Uterus (tissue), 2 donors: ENCODE measurements at regions not wholly inside any gene's neighbourhood (a gene's known extent, or its start where the extent isn't known, plus 50 kb on each side); places are given as distances from the start of the nearest gene placed in this dataset.

ENCODE experiments used
- POLR2A ChIP-seq, 2 donors: fragments of 450-650 bp; IDR thresholded peaks; one replicate each; pipeline ENCODE4 v1.6.1; 2016; ENCODE audit warnings: antibody characterized with exemption in 2 of 2, mild to moderate bottlenecking in 1 of 2, moderate library complexity in 1 of 2
- TF ChIP-seq, protein P1 (sequence below), 4 experiments: fragments of 200-600 bp in 2 of 4; fragments of 450-650 bp in 2 of 4; sonication (generic) in 2 of 4; IDR thresholded peaks; one replicate each; pipeline ENCODE4 v1.5.1; 2016 to 2019; ENCODE audit warnings: antibody characterized with exemption in 4 of 4, mild to moderate bottlenecking in 2 of 4, moderate library complexity in 1 of 4

GRCh38 chr2:21643180-21643579, 519.4 kb downstream of the TDRD15 start:
- TF ChIP-seq, protein P1, sequence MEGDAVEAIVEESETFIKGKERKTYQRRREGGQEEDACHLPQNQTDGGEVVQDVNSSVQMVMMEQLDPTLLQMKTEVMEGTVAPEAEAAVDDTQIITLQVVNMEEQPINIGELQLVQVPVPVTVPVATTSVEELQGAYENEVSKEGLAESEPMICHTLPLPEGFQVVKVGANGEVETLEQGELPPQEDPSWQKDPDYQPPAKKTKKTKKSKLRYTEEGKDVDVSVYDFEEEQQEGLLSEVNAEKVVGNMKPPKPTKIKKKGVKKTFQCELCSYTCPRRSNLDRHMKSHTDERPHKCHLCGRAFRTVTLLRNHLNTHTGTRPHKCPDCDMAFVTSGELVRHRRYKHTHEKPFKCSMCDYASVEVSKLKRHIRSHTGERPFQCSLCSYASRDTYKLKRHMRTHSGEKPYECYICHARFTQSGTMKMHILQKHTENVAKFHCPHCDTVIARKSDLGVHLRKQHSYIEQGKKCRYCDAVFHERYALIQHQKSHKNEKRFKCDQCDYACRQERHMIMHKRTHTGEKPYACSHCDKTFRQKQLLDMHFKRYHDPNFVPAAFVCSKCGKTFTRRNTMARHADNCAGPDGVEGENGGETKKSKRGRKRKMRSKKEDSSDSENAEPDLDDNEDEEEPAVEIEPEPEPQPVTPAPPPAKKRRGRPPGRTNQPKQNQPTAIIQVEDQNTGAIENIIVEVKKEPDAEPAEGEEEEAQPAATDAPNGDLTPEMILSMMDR (IDR thresholded peaks at IDR 0.05), result no peak
- no peak for TF ChIP-seq POLR2A (IDR thresholded peaks at IDR 0.05)
